SKM-1 (cell line): ENCODE measurements at regions not wholly inside any gene's neighbourhood (a gene's known extent, or its start where the extent isn't known, plus 50 kb on each side); places are given as distances from the start of the nearest gene placed in this dataset.

Source experiments
- DNase-seq: peaks from one replicate; lab custom pipeline; 2025; ENCODE audit not compliant: unreplicated experiment; lab: John Stamatoyannopoulos, UW

GRCh38 chr11:128367573-128367972, 219.8 kb downstream of the ETS1 start:
- DNase-seq: no peak

DNA sequence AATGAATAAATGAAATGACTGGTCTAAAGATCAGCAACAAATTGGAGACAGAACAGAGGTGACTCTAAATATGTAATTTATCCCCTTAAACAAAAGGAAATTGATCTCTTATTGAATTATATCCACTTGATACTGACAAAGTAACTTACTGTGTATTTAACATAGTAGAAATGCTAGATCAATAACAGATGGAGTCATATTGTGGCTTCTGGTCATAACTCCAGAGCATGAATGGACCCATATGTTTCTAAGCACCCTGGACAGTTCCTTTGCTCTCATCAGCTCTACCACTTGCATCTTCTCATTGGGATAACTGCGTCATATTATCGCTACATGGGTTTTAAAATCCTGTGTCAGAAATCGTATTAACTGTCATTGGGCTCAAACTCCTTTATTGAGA, 222.3 kb downstream of the ETS1 start:
- DNase-seq: no peak

- DNase-seq: no peak
Observed at GRCh38 chr11:128361451-128362020, 225.8 kb downstream of the ETS1 start.

DNA sequence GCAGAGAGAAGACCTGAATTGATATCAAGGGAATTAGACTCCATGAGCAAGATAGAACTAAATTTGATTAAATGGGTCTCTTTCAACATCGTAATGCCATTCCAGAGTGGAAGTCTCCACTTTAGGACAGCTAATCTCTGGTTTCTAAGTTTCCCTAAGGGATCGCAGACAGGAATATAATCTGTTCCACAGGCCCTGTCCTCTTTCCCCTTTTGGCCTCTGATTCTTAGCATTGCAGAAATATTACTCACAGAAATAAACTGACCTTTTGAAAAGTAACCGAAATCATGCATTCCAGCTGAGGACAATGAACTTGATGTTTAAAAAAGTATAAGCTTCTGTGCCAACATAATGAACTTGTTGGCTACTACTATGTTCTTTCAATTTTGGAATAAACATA, 227.8 kb downstream of the ETS1 start:
- no peak for DNase-seq

GRCh38 chr11:128357073-128357472, 230.3 kb downstream of the ETS1 start:
- DNase-seq: no peak

GRCh38 chr11:128355558-128355957, 231.8 kb downstream of the ETS1 start:
- no peak for DNase-seq

GRCh38 chr11:128354476-128354875, 232.9 kb downstream of the ETS1 start:
- DNase-seq: no peak

GRCh38 chr11:128351168-128351567, 236.2 kb downstream of the ETS1 start:
- no peak for DNase-seq

DNA sequence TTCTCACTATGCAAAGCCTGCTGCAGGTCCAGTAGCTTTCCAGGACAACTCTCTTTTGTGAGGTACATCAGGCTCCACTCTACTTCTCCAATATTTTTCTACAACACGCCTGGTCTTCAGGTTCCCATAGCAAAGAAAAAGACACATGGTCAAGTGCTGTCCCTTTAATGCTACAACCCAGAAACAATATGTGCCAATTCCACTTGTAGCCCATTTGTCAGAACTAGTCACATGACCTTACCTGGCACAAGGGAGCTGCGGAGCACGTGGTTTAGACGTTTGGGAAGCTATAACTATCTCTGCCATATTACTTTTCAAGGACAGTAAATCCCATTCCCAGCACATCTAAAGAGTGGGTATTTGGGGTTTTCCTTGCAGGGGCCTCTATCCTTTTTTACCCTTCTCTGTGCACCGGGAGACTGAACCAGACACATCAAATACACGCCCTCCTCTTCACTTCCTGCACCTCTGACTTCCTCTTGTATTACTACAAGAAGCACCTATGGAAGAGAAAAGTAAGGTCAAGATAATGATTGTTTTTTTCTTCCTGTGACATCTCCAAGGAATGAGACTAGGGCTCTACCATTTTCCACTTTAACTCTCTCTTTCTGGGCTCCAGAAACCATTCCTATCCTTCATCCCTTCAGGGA, 237.6 kb downstream of the ETS1 start:
- DNase-seq: no peak

GRCh38 chr11:128346804-128347203, 240.6 kb downstream of the ETS1 start:
- no peak for DNase-seq

GRCh38 chr11:128345316-128345715, 242.0 kb downstream of the ETS1 start:
- DNase-seq: no peak

DNA sequence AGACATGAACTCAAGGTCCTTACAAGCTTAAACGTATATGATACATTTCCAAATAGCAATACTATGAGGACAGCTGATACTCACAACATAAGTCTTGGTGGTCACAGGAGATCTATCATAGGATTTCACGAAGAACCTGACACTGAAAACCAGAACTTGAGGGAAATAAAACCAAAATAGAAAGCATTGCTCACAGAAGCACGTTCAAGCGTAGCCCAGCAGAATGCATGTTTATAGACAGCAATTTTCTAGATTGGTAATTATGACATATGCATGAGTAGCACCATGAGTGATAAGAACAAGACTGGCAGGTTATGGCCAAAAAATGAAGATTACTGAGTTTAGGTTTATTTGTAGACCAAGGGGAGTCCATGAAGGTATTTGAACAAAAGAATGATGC, 243.5 kb downstream of the ETS1 start:
- no peak for DNase-seq

GRCh38 chr11:128343135-128343514, 244.2 kb downstream of the ETS1 start:
- DNase-seq: no peak

- DNase-seq: no peak
Observed at GRCh38 chr11:128342511-128343134, 244.7 kb downstream of the ETS1 start.

DNA sequence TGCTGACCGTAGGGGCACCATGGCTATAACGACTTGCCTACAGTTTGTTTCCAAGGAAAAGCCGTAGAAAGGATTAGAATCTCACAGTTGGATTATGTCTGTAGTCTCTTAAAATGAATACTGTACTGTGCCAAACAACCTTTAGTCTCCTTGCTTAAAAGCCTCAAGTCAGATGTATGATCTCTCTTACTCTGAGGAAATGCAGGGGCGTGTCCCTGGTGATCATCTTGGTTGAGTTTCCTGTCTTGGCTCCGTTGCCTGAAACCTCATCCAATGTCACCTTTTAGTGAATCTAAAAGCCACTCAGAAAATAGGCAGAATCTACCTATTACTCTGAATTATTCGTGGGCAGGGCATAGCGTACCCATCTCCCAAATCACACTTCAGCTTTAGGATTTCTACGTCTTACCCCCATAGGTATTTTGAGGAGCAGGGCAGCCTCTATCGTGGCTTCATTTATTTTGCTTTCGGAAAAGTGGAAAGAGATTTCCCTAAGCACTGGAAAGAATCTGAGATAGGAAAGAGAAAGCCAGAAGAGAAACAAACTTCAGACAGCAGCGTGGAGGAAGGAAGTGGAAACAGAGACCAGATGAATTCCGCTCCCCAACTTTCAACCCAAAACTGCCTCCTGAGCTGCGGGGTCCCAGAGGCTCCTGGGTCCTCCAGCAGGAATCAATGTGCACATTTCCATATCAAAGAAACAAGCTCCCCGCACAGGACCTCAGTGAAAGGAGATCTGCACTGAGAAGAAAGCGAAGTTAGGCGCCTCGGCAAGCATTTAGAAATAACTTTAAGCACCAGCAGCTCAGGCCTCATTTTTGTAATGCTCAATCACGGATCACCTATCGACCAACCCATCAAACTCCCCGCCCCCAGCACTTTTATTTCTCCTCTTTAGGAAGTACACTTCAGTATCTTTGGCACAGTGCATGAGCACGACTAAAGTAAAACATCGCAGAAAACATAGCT, 245.8 kb downstream of the ETS1 start:
- DNase-seq: no peak

GRCh38 chr11:128339792-128340191, 247.6 kb downstream of the ETS1 start:
- no peak for DNase-seq

DNA sequence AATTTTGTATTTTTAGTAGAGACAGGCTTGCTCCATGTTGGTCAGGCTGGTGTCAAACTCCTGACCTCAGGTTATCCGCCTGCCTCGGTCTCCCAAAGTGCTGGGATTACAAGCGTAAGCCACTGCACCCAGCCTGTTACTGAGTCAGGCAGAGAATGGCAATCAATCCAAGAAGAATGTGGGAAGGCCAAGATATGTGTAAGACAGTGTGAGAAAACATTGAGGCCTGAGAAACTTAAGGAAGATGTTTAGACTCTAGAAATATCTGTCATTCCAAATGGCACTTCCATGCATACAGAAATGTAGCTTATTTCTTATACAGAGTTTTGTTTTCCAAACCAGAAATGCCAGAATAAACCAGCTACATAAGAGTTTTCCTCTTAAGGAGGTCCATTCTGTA, 248.5 kb downstream of the ETS1 start:
- no peak for DNase-seq

GRCh38 chr11:128336203-128336602, 251.2 kb downstream of the ETS1 start:
- DNase-seq: no peak

GRCh38 chr11:128335729-128336128, 251.6 kb downstream of the ETS1 start:
- no peak for DNase-seq

DNA sequence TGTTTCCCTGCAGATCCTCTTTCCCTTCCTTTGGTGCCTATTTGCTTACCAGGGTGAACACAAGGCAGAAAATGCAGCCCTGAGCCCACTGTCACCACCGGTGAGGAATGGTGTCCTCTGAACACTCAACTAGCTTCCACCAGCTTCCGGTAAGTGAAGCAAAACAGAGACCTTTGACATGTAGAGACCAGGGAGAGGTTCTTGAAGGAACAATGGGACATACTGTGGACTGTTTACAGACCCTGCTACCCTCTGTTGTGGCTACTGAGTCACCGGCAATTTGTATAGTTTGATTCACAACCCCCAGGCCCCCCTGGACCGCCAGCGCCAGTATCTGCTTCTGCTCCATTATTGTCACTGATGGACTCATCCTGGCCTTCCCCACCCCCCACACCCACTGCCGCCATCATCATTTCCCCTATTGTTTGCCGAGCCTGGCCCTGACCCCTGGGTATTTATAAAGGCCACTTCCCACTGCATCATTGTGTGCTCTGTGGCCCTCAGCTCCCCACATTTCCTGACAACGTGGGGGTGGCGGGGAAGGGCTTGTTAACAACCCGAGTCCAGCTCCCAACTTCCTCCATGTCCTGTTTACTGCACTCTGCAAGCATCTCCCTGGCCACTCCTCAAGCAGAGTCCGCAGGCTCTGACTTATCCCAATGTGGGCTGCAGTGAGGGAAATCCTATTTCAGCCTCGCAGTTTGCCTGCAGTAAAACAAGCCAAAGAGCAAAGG, 252.9 kb downstream of the ETS1 start:
- DNase-seq: no peak

DNA sequence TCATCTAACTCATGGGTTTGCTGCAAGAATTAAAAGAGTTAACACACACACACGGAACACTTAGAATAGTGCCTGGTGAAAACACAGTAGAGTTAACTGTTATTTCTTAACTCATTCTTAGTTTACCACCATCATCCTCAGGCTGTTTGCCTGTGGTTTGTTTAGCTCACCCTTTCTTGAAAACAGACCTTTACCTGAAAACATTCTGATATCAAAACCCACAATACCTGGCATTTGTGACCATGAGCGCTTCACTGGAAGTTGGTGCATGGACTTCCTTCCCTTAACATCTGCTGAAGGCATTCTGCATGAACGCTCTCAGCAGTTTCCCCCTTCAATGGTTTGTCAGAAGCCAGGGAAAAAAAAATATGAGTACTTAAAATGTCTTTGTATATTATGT, 256.0 kb downstream of the ETS1 start:
- no peak for DNase-seq
